HEK293T (cell line): ENCODE measurements at regions not wholly inside any gene's neighbourhood (a gene's known extent, or its start where the extent isn't known, plus 50 kb on each side); places are given as distances from the start of the nearest gene placed in this dataset.

Experiments used
- ARNT ChIP-seq: fragments of 450-650 bp; IDR thresholded peaks from 2 replicates; pipeline ENCODE4 v1.6.1; 2017; ENCODE audit warnings: mild to moderate bottlenecking
- BHLHE40 ChIP-seq: fragments of 450-650 bp; IDR thresholded peaks from 2 replicates; pipeline ENCODE4 v1.6.1; 2016; ENCODE audit warnings: mild to moderate bottlenecking, moderate library complexity, borderline replicate concordance
- ELF4 ChIP-seq: fragments of 450-650 bp; IDR thresholded peaks from 2 replicates; pipeline ENCODE4 v1.6.1; 2017; ENCODE audit warnings: antibody characterized with exemption
- FOXK2 ChIP-seq: fragments of 450-650 bp; IDR thresholded peaks from 2 replicates; pipeline ENCODE4 v1.6.1; 2016; ENCODE audit warnings: mild to moderate bottlenecking
- FOXM1 ChIP-seq: fragments of 450-650 bp; IDR thresholded peaks from 2 replicates; pipeline ENCODE4 v1.6.1; 2017; ENCODE audit warnings: mild to moderate bottlenecking, borderline replicate concordance
- HDGF ChIP-seq: fragments of 450-650 bp; IDR thresholded peaks from 2 replicates; pipeline ENCODE4 v1.6.1; 2017; ENCODE audit warnings: antibody characterized with exemption, borderline replicate concordance
- LEF1 ChIP-seq: fragments of 450-650 bp; IDR thresholded peaks from 2 replicates; pipeline ENCODE4 v1.6.1; 2017; ENCODE audit warnings: mild to moderate bottlenecking, borderline replicate concordance
- PKNOX1 ChIP-seq: fragments of 450-650 bp; IDR thresholded peaks from 2 replicates; pipeline ENCODE4 v1.6.1; 2016
- SP1 ChIP-seq: fragments of 450-650 bp; IDR thresholded peaks from 2 replicates; pipeline ENCODE4 v1.6.1; 2017
- SUZ12 ChIP-seq: fragments of 450-650 bp; IDR thresholded peaks from 2 replicates; pipeline ENCODE4 v1.6.1; 2016; ENCODE audit warnings: mild to moderate bottlenecking

GRCh38 chr4:150018257-150018656, 60.0 kb upstream of the DCLK2 start:
- TF ChIP-seq BHLHE40 (no peak), HDGF (no peak), SP1 (no peak), FOXK2 (no peak), PKNOX1 (no peak), FOXM1 (no peak), ARNT (no peak), SUZ12 (no peak), ELF4 (no peak), LEF1 (no peak)
